D721Med (cell line): ENCODE measurements at regions not wholly inside any gene's neighbourhood (a gene's known extent, or its start where the extent isn't known, plus 50 kb on each side); places are given as distances from the start of the nearest gene placed in this dataset.

Experiments used
- DNase-seq: peaks from one replicate; pipeline ENCODE4 v3.0.0; 2011; ENCODE audit warnings: low spot score; ENCODE audit not compliant: insufficient read length
- FAIRE-seq: peaks from 2 replicates; lab custom pipeline; 2011; peaks lifted over from hg19 to GRCh38; lab: Jason Lieb, UNC
- CTCF ChIP-seq: IDR thresholded peaks from 2 replicates; pipeline ENCODE4 v1.5.1; 2012; ENCODE audit warnings: mild to moderate bottlenecking, control low read depth; ENCODE audit not compliant: insufficient read depth; ENCODE audit errors: missing control alignments

- no peak for DNase-seq
- no peak for FAIRE-seq
- TF ChIP-seq CTCF, result no peak
These were observed 819.5 kb downstream of the TECRL start for GRCh38 chr4:63589796-63590195.

GRCh38 chr4:63583561-63583960, 825.7 kb downstream of the TECRL start:
- DNase-seq, result no peak
- no peak for FAIRE-seq
- TF ChIP-seq CTCF, result no peak

GRCh38 chr4:63583007-63583406, 826.2 kb downstream of the TECRL start:
- no peak for FAIRE-seq
- no peak for DNase-seq
- no peak for TF ChIP-seq CTCF

- no peak for TF ChIP-seq CTCF
- FAIRE-seq (no peak), DNase-seq (no peak)
These were observed 828.3 kb downstream of the TECRL start for GRCh38 chr4:63580796-63581475.

- no peak for FAIRE-seq
- DNase-seq, result no peak
- no peak for TF ChIP-seq CTCF
These were observed 830.9 kb downstream of the TECRL start for GRCh38 chr4:63578383-63578782.

- TF ChIP-seq CTCF, result no peak
- FAIRE-seq (no peak), DNase-seq (no peak)
These were observed 842.6 kb downstream of the TECRL start for GRCh38 chr4:63566658-63567057.

GRCh38 chr4:63563288-63564014, 845.8 kb downstream of the TECRL start:
- FAIRE-seq (no peak), DNase-seq (no peak)
- peak; percentile 23 for TF ChIP-seq CTCF
